Endothelial cell of umbilical vein (primary cell): ENCODE measurements at regions not wholly inside any gene's neighbourhood (a gene's known extent, or its start where the extent isn't known, plus 50 kb on each side); places are given as distances from the start of the nearest gene placed in this dataset.

ENCODE experiments used
- CTCF ChIP-seq, 2 donors: IDR thresholded peaks; 1 replicate in 1 of 2; 2 replicates in 1 of 2; pipeline ENCODE4 v1.5.1; 2011; ENCODE audit warnings: low read length in 2 of 2, mild to moderate bottlenecking in 2 of 2, moderate library complexity in 2 of 2, control low read depth in 1 of 2, inconsistent platforms in 1 of 2, low read depth in 1 of 2; ENCODE audit not compliant: insufficient read depth in 1 of 2; ENCODE audit errors: extremely low read depth in 1 of 2
- EZH2 ChIP-seq: IDR thresholded peaks from 2 replicates; pipeline ENCODE4 v1.6.1; 2012; ENCODE audit warnings: borderline replicate concordance, low read depth, mild to moderate bottlenecking, moderate library complexity, low read length, inconsistent platforms; ENCODE audit not compliant: severe bottlenecking
- FOS ChIP-seq: IDR thresholded peaks from 2 replicates; pipeline ENCODE4 v1.6.1; 2011; ENCODE audit warnings: mild to moderate bottlenecking, low read length, moderate library complexity, borderline replicate concordance; ENCODE audit not compliant: insufficient read depth
- JUN ChIP-seq: IDR thresholded peaks from 2 replicates; pipeline ENCODE4 v1.6.1; 2011; ENCODE audit warnings: borderline replicate concordance, low read depth; ENCODE audit not compliant: insufficient read length, insufficient read depth
- MAX ChIP-seq: IDR thresholded peaks from 2 replicates; pipeline ENCODE4 v1.6.1; 2011; ENCODE audit not compliant: insufficient read depth, insufficient read length
- MYC ChIP-seq: IDR thresholded peaks from one replicate; pipeline ENCODE4 v1.6.1; 2011; ENCODE audit warnings: mild to moderate bottlenecking, low read depth, low read length
- POLR2A ChIP-seq: IDR thresholded peaks from 2 replicates; pipeline ENCODE4 v1.6.1; 2012; ENCODE audit warnings: low read depth, mild to moderate bottlenecking, control low read depth, low read length
- POLR2AphosphoS5 ChIP-seq: IDR thresholded peaks from 2 replicates; pipeline ENCODE4 v1.6.1; 2012; ENCODE audit warnings: low read depth, mild to moderate bottlenecking, control low read depth, low read length, moderate library complexity; ENCODE audit not compliant: insufficient read depth

- TF ChIP-seq CTCF (IDR thresholded peaks at IDR 0.05; ENCODE audit: extremely low read depth in 1 of 2, insufficient read depth in 1 of 2, low read depth in 1 of 2, low read length in 2 of 2): no peak
- TF ChIP-seq POLR2A: no peak
- no peak for TF ChIP-seq POLR2AphosphoS5
- TF ChIP-seq EZH2: no peak
- no peak for TF ChIP-seq MAX
- TF ChIP-seq FOS: no peak
- TF ChIP-seq MYC: no peak
- TF ChIP-seq JUN: no peak
Measured at GRCh38 chr16:79264237-79265109, 336.1 kb downstream of the MAF start.
